Hindlimb muscle (tissue), 1 donor: ENCODE measurements at regions not wholly inside any gene's neighbourhood (a gene's known extent, or its start where the extent isn't known, plus 50 kb on each side); places are given as distances from the start of the nearest gene placed in this dataset.

Experiments used
- DNase-seq: peaks from one replicate; pipeline ENCODE4 v3.0.0-alpha.2; 2013

DNA sequence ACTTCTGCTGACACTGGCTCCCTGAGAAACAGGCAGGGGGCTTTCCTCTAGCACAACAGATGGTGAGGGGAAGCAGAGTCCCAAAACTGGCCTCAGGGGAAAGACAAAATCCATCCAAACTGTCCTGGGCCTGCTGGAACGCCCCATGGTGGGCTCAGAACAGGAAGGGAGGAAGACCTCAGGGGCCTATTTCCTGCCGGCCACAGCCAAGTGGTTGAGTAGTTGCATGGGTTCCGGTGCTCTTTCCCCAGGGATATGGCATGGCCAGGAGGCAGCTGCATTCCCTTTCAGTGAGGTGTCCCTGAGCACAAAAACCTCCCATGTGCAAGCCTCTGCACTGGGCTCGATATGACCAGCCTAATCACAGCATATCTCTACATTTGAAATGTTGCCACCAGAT lies 303.0 kb upstream of the IRX5 start:
- DNase-seq: no peak

DNA sequence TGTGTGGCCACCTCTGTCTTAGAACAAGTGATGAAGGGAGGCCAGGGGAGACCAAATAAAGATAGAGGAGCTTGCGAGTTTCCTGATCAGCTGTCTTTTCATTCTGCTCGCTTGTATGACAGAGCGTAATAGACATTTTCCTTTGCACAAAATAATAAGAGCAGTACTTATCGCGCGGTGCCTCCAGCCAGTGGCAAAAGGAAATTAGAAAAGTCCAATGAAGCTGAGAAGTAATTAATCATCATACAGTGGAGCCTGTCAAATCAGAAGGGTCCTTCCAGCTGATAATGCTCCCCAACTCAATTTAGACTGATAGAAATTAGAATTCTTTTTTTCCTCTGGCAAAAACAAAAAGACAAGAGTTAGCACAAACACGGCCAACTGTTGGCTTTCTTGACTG lies 307.0 kb upstream of the IRX5 start:
- no peak for DNase-seq

GRCh38 chr16:54620197-54620596 lies 310.5 kb upstream of the IRX5 start:
- DNase-seq: no peak

- DNase-seq: no peak
These were observed 314.1 kb upstream of the IRX5 start for GRCh38 chr16:54616610-54617009.

DNA sequence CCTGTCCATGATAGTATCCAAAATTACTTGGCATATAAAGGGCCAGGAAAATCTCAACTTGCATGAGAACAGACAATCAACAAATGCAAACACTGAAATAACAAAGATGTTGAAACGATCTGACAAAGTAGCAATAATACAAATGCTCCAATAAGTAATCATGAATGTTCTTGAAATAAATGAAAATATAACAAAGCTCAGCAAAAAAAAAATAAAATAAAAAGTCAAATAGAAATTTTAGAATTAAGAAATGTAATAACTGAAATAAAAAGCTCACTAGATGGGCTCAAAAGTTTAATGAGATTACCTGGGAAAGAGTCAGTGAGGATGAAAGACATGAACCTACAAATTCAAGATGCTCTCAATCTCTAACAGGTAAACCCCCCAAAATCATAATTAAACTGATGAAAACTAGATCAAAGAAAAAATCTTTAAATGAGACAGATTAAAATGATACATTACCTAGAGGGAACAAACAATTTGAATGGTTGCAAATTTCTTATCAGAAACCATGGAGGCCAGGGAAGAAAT lies 319.0 kb upstream of the IRX3 start:
- DNase-seq: no peak

- DNase-seq: peak; percentile 9
These were observed 316.1 kb upstream of the IRX3 start for GRCh38 chr16:54602666-54603065.

DNA sequence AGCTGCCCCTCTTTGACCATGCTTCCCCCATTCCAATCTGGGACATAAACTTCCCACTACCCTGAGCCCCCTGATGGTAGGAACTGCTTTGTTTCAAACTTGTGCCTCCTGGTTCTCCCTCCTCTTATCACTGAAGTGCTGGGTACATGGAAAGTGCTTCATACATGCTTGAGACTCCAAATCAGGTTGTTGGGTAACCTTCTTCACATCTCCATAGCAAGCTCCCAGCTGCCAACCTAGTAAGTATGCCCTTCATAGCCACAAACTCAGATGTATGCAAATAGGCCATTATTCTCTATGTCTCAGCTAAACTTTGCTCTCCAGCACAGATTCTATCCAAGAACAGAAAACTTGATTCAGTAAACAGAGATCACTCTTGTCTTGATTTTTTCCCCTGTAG lies 310.6 kb upstream of the IRX3 start:
- DNase-seq: no peak

GRCh38 chr16:54595621-54596020 lies 309.0 kb upstream of the IRX3 start:
- no peak for DNase-seq

GRCh38 chr16:54594601-54595391 lies 308.2 kb upstream of the IRX3 start:
- no peak for DNase-seq

GRCh38 chr16:54591816-54592246 lies 305.2 kb upstream of the IRX3 start:
- DNase-seq: no peak

- no peak for DNase-seq
These were observed 304.2 kb upstream of the IRX3 start for GRCh38 chr16:54590836-54591235.

GRCh38 chr16:54589326-54589725 lies 302.7 kb upstream of the IRX3 start:
- DNase-seq: no peak

- DNase-seq: no peak
These were observed 301.4 kb upstream of the IRX3 start for GRCh38 chr16:54588026-54588425.

- DNase-seq: no peak
These were observed 300.6 kb upstream of the IRX3 start for GRCh38 chr16:54587176-54587515.

- no peak for DNase-seq
These were observed 300.0 kb upstream of the IRX3 start for GRCh38 chr16:54586474-54587175.

- DNase-seq: no peak
These were observed 299.4 kb upstream of the IRX3 start for GRCh38 chr16:54585998-54586340.

DNA sequence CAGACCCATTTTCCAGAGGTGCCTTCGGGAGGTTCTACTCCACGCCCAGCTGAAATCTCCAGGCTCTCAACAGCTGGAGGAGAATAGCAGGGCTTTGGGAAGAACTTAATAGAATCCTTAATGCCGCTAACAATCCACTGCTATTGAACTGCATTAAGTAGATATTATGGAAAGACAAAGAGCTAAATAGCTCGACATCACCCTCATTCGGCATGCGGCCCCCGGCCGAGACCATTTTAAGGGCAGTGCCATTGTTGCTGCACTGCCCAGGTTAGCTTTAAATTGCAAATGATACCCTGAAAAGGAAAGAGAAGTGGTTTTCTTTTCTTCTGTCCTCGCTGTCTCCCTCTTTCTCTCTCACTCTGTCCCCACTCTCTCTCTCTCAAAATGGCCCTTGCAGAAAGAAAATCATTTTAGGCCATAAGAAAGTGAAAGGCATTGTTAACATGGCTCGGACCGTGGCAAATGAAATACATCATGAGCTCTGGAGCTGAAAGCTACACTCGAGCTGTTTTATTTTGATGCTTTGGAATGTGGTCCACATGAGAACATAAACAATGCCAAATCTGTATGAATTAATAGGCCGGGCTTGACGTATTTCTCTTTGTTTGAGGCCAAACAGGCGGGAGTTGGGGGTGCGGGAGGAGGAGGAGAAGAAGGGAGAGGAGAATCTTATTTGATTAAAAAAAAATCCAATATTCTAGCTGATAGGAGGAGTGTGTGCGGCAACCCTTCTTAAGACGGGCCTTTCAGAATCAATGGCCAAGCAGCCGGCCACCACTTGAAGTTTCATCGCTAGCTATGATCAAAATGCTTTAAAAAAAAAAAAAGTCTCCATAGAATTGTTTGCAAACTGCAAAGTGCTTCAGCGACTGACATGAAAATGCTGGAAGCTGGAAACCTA lies 298.8 kb upstream of the IRX3 start:
- DNase-seq: no peak

DNA sequence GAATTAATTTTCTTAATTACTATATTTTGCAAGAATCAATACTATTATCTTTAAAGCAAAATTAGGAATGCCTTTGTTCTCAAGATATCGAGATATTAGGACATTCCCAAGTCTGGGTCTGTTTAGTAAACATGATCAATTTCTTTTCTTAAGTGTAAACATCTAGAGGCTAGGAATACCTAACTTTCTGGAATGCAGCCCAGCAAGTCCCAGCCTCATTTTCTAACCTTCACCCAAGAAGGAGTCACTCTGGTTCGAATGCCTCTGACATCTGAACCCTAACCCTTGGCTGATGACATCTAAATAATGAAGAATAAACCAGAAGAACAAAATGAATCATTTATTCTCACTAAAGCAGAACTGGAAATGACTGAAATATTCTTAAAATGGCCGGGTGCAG lies 297.5 kb upstream of the IRX3 start:
- DNase-seq: no peak

GRCh38 chr16:54582631-54583250 lies 296.2 kb upstream of the IRX3 start:
- DNase-seq: no peak

DNA sequence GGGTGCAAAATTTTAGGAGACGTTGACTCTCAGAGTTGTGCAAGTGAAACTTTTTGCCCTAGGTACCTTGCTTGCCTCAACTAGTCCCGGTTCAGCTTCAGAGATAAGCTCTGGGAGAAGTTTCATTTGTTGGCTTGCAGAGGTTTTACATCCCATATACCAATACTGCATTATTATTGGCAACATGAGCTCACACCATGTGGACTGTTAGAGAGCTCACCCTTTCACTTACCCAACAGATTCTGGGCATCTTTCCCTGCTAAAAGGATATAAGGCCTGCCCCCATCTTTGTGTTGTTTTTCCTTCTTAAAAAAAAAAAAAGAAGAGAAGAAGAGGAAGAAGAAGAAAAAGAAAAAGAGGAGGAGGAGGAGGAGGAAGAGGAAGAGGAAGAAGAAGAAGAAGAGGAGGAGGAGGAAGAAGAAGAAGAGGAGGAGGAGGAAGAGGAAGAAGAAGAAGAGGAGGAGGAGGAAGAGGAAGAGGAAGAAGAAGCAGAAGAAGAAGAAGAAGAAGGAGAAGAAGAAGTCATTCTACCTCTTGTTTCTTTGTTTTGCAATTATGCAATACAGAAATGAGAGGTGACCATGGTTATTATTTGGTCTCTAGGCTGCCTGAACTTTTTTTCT lies 292.6 kb upstream of the IRX3 start:
- no peak for DNase-seq

GRCh38 chr16:54577651-54578128 lies 291.1 kb upstream of the IRX3 start:
- no peak for DNase-seq

- DNase-seq: no peak
These were observed 290.2 kb upstream of the IRX3 start for GRCh38 chr16:54576785-54577184.
